H9 (cell line): ENCODE measurements at regions not wholly inside any gene's neighbourhood (a gene's known extent, or its start where the extent isn't known, plus 50 kb on each side); places are given as distances from the start of the nearest gene placed in this dataset.

Source experiments
- DNase-seq: peaks from one replicate; pipeline ENCODE4 v3.0.0-alpha.2; 2017
- H2AFZ ChIP-seq: one replicate; pipeline ENCODE4 v1.6.1; 2013; ENCODE audit warnings: mild to moderate bottlenecking, low read length, control low read depth, moderate library complexity
- H2AK5ac ChIP-seq: 2 replicates; pipeline ENCODE4 v1.6.1; 2013; ENCODE audit warnings: low read length, control low read depth, mixed read lengths; ENCODE audit not compliant: insufficient read length
- H2BK120ac ChIP-seq: one replicate; pipeline ENCODE4 v1.6.1; 2013; ENCODE audit warnings: low read depth, mild to moderate bottlenecking, low read length, control low read depth, inconsistent platforms; ENCODE audit not compliant: poor library complexity, severe bottlenecking
- H2BK12ac ChIP-seq: 2 replicates; pipeline ENCODE4 v1.6.1; 2013; ENCODE audit warnings: low read length, control low read depth, mixed read lengths, low read depth; ENCODE audit not compliant: insufficient read length
- H2BK15ac ChIP-seq: 2 replicates; pipeline ENCODE4 v1.6.1; 2013; ENCODE audit warnings: low read depth, low read length, control low read depth
- H2BK20ac ChIP-seq: one replicate; pipeline ENCODE4 v1.6.1; 2013; ENCODE audit warnings: low read depth, mild to moderate bottlenecking, low read length, control low read depth, inconsistent platforms; ENCODE audit not compliant: poor library complexity, severe bottlenecking
- H2BK5ac ChIP-seq: 2 replicates; pipeline ENCODE4 v1.6.1; 2013; ENCODE audit warnings: low read length, control low read depth, mixed read lengths; ENCODE audit not compliant: insufficient read length
- H3K14ac ChIP-seq: 2 replicates; pipeline ENCODE4 v1.6.1; 2013; ENCODE audit warnings: low read length, control low read depth; ENCODE audit not compliant: insufficient read depth
- H3K18ac ChIP-seq: 2 replicates; pipeline ENCODE4 v1.6.1; 2013; ENCODE audit warnings: low read depth, mild to moderate bottlenecking, mixed read lengths, low read length, control low read depth; ENCODE audit not compliant: insufficient read length
- H3K23ac ChIP-seq: 2 replicates; pipeline ENCODE4 v1.6.1; 2013; ENCODE audit warnings: low read length, control low read depth, mixed read lengths, low read depth; ENCODE audit not compliant: insufficient read length
- H3K23me2 ChIP-seq: 2 replicates; pipeline ENCODE4 v1.6.1; 2013; ENCODE audit warnings: low read depth, mild to moderate bottlenecking, mixed read lengths, low read length, control low read depth; ENCODE audit not compliant: insufficient read length, poor library complexity, severe bottlenecking
- H3K27ac ChIP-seq: 2 replicates; pipeline ENCODE4 v1.5.1; 2013; ENCODE audit warnings: low read length, control low read depth, mixed read lengths, low read depth; ENCODE audit not compliant: insufficient read length
- H3K27me3 ChIP-seq: 2 replicates; pipeline ENCODE4 v1.6.1; 2013; ENCODE audit warnings: low read length, control low read depth, inconsistent platforms; ENCODE audit not compliant: insufficient read depth
- H3K4ac ChIP-seq: 2 replicates; pipeline ENCODE4 v1.6.1; 2013; ENCODE audit warnings: low read depth, mild to moderate bottlenecking, control low read depth, inconsistent platforms, low read length, moderate library complexity
- H3K4me1 ChIP-seq: 2 replicates; pipeline ENCODE4 v1.6.1; 2013; ENCODE audit warnings: low read length, control low read depth, inconsistent platforms; ENCODE audit not compliant: insufficient read depth
- H3K4me2 ChIP-seq: 2 replicates; pipeline ENCODE4 v1.6.1; 2013; ENCODE audit warnings: low read length, control low read depth, mixed read lengths; ENCODE audit not compliant: insufficient read length, insufficient read depth
- H3K56ac ChIP-seq: 2 replicates; pipeline ENCODE4 v1.6.1; 2013; ENCODE audit warnings: low read depth, mild to moderate bottlenecking, mixed read lengths, low read length, control low read depth; ENCODE audit not compliant: insufficient read length
- H3K79me1 ChIP-seq: 2 replicates; pipeline ENCODE4 v1.6.1; 2013; ENCODE audit warnings: low read depth, mild to moderate bottlenecking, moderate library complexity, low read length, control low read depth, inconsistent platforms; ENCODE audit not compliant: insufficient read depth, poor library complexity, severe bottlenecking
- H3K79me2 ChIP-seq: 2 replicates; pipeline ENCODE4 v1.6.1; 2013; ENCODE audit warnings: low read length, control low read depth, inconsistent platforms; ENCODE audit not compliant: insufficient read depth
- H3K9ac ChIP-seq: 2 replicates; pipeline ENCODE4 v1.6.1; 2013; ENCODE audit warnings: low read length, control low read depth, mixed read lengths; ENCODE audit not compliant: insufficient read length; ENCODE audit errors: extremely low read depth
- H3K9me3 ChIP-seq: one replicate; pipeline ENCODE4 v1.6.1; 2013; ENCODE audit warnings: low read depth, low read length, inconsistent platforms; ENCODE audit not compliant: control insufficient read depth
- H3T11ph ChIP-seq: one replicate; pipeline ENCODE4 v1.6.1; 2013; ENCODE audit warnings: mild to moderate bottlenecking, low read length, control low read depth, inconsistent platforms
- H4K20me1 ChIP-seq: one replicate; pipeline ENCODE4 v1.6.1; 2013; ENCODE audit not compliant: control insufficient read depth, insufficient read length, insufficient read depth
- H4K5ac ChIP-seq: 2 replicates; pipeline ENCODE4 v1.6.1; 2013; ENCODE audit warnings: low read depth, mild to moderate bottlenecking, mixed read lengths, low read length, control low read depth; ENCODE audit not compliant: insufficient read length
- H4K8ac ChIP-seq: replicated peaks from 2 replicates; pipeline ENCODE4 v1.6.1; 2013; ENCODE audit warnings: low read length, control low read depth, mixed read lengths, low read depth; ENCODE audit not compliant: insufficient read length
- H4K91ac ChIP-seq: 2 replicates; pipeline ENCODE4 v1.6.1; 2013; ENCODE audit warnings: low read depth, mild to moderate bottlenecking, moderate library complexity, mixed read lengths, low read length, control low read depth; ENCODE audit not compliant: insufficient read length
- H3K27ac Mint-ChIP-seq, 3 experiments: 2 replicates in 2 of 3; 3 replicates in 1 of 3; pipeline ENCODE4 v1.8.0; 2020 to 2021; ENCODE audit warnings: mixed read lengths in 3 of 3, mild to moderate bottlenecking in 1 of 3, moderate library complexity in 1 of 3
- H3K27me3 Mint-ChIP-seq: 2 replicates; pipeline ENCODE4 v1.8.0; 2021; ENCODE audit warnings: low read depth, mild to moderate bottlenecking, moderate library complexity, mixed read lengths
- H3K36me3 Mint-ChIP-seq, 3 experiments: 2 replicates in 2 of 3; 3 replicates in 1 of 3; pipeline ENCODE4 v1.8.0; 2020 to 2021; ENCODE audit warnings: low read depth in 3 of 3, mixed read lengths in 3 of 3; ENCODE audit not compliant: insufficient read depth in 1 of 3
- H3K4me1 Mint-ChIP-seq, 2 experiments: 2 replicates each; pipeline ENCODE4 v1.8.0; 2020; ENCODE audit warnings: mixed read lengths in 2 of 2
- H3K4me3 Mint-ChIP-seq, 2 experiments: 2 replicates in 1 of 2; 3 replicates in 1 of 2; pipeline ENCODE4 v1.8.0; 2020 to 2021; ENCODE audit warnings: mild to moderate bottlenecking in 2 of 2, mixed read lengths in 2 of 2, moderate library complexity in 1 of 2
- H3K9me3 Mint-ChIP-seq, 2 experiments: 2 replicates in 1 of 2; 3 replicates in 1 of 2; pipeline ENCODE4 v1.8.0; 2020; ENCODE audit warnings: mild to moderate bottlenecking in 2 of 2, mixed read lengths in 2 of 2, moderate library complexity in 1 of 2
- CTCF ChIP-seq: fragments of 200-600 bp; sonication (generic); conservative IDR thresholded peaks from 3 replicates; pipeline ENCODE4 v1.8.0; 2021; ENCODE audit warnings: antibody characterized with exemption, mild to moderate bottlenecking
- WGBS: extraction: QIAGEN DNeasy Blood & Tissue Kit; methylation state at CpG from one replicate; pipeline ENCODE4 v1.1.7; 2013; ENCODE audit warnings: missing lambda C conversion rate, low lambda C conversion rate, mixed read lengths; ENCODE audit not compliant: insufficient read length; ENCODE audit errors: extremely low coverage; 5-methylcytosine and 5-hydroxymethylcytosine counted together

- no peak for DNase-seq
- no peak overlapping the region for H3K4me3 Mint-ChIP-seq
- no peak overlapping the region for H3T11ph ChIP-seq
- H3K9me3 Mint-ChIP-seq, result peaks cover 2 to 3% of the 10 kb centered on the region in 2 experiments; a peak in 3 of 5 replicates
- no peak for TF ChIP-seq CTCF
- no peak overlapping the region for H2BK5ac ChIP-seq
- H3K27ac Mint-ChIP-seq, result peak overlapping the region in 1 of 3 experiments; percentile 29; a peak in 1 of 7 replicates
- H4K91ac ChIP-seq, result no peak overlapping the region
- no peak overlapping the region for H2BK120ac ChIP-seq
- no peak overlapping the region for H2AFZ ChIP-seq
- no peaks in the 10 kb centered on the region for H3K4me1 ChIP-seq
- no peak overlapping the region for H3K4ac ChIP-seq
- peaks cover 4 to 10% of the 10 kb centered on the region in 2 experiments; a peak in 3 of 4 replicates for H3K4me1 Mint-ChIP-seq
- no peak overlapping the region for H3K56ac ChIP-seq
- no peak overlapping the region for H2BK12ac ChIP-seq
- H3K23ac ChIP-seq, result no peak overlapping the region
- no peak overlapping the region for H4K5ac ChIP-seq
- no peaks in the 10 kb centered on the region for H3K27me3 Mint-ChIP-seq
- no peak overlapping the region for H2BK15ac ChIP-seq
- H3K79me1 ChIP-seq, result no peaks in the 10 kb centered on the region
- H3K27ac ChIP-seq, result no peak overlapping the region
- peaks cover 0 to 2% (median 1%) of the 10 kb centered on the region in 3 experiments; a peak in 1 of 7 replicates for H3K36me3 Mint-ChIP-seq
- H4K20me1 ChIP-seq, result no peaks in the 10 kb centered on the region
- no peak overlapping the region for H2AK5ac ChIP-seq
- no peaks in the 10 kb centered on the region for H3K23me2 ChIP-seq
- H4K8ac ChIP-seq, result no peak overlapping the region
- no peaks in the 10 kb centered on the region for H3K79me2 ChIP-seq
- H3K4me2 ChIP-seq, result no peak overlapping the region
- H3K18ac ChIP-seq, result no peak overlapping the region
- no peaks in the 10 kb centered on the region for H3K9me3 ChIP-seq
- H2BK20ac ChIP-seq, result no peak overlapping the region
- no peak overlapping the region for H3K9ac ChIP-seq
- no peak overlapping the region for H3K14ac ChIP-seq
- H3K27me3 ChIP-seq, result no peaks in the 10 kb centered on the region
- no CpG with 5 or more reads among the region's 1 CpG for WGBS
Observed at GRCh38 chr12:97211416-97211930, 251.1 kb upstream of the RMST start.
